Hematopoietic multipotent progenitor cell treated with erythropoietin and hydrocortisone succinate and interleukin-3 and kit ligand, for 6 days (in vitro differentiated cells): ENCODE measurements at regions not wholly inside any gene's neighbourhood (a gene's known extent, or its start where the extent isn't known, plus 50 kb on each side); places are given as distances from the start of the nearest gene placed in this dataset.

Experiments used
- DNase-seq: peaks from one replicate; pipeline ENCODE4 v3.0.0-alpha.2; 2015

DNA sequence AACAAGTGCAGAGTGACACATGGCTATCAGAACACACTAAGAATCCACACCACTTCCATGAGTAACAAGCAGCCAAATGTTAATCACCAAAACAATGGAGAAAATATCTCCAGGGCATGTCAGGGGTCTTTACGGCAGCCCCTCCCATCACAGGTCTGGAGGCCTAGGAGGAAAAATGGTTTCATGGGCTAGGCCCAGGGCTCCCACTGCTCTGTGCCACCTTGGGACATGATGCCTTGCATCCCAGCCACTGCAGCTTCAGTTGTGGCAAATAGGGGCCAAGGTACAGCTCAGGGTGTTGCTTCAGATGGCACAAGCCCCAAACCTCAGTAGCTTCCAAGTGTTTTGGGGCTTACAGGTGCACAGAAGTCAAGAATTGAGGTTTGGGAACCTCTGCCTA is 66.6 kb downstream of the NEURL3 start:
- no peak for DNase-seq

DNA sequence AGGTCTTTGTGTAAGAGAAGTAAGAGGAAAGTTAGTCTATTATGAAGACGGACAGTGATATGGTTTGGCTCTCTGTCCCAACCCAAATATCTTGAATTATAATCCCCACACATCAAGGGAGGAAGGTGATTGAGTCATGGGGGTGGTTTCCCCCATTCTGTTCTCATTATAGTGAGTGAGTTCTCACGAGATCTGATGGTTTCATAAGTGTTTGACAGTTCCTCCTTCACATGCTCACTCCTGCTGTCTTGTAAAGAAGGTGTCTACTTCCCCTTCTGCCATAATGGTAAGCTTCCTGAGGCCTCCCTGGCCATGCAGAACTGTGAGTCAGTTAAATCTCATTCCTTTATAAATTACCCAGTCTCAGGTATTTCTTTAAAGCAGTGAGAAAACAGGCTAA is 67.6 kb downstream of the NEURL3 start:
- DNase-seq = peak; percentile 5

DNA sequence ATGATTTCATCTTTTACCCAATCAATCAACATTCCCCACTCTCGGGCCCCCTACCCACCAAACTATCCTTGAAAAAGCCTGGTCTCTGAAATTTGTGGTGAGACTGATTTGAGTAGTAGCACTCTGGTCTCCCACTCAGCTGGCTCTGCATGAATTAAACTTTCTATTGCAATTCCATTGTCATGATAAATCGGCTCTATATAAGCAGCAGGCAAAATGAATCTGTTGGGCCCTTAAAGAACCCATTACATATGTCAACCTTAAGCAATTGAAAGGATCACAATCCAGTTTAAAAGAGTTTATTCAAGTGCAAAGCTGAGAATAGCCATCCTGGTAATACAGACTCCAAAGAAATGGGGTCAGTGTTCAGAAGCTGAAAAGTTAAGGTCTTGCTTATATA is 68.2 kb downstream of the NEURL3 start:
- DNase-seq = no peak

DNA sequence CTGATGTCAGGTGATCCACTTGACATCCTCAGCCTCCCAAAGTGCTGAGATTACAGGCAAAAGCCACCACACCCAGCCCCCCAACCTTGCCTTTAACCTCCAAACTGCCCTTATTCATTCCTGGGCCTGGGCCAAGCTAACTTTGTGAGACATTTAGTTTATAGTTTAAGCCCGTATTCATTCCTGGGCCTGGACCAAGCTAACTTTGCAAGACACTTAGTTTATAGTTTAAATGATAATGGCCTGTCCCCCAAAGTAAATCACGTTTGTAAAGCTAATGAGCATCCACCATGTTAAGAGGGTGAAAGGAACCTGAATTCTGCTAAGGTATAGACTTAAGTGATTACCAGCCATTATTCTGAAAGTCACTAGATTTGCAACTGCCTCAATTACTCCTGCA is 68.7 kb downstream of the NEURL3 start:
- no peak for DNase-seq

DNA sequence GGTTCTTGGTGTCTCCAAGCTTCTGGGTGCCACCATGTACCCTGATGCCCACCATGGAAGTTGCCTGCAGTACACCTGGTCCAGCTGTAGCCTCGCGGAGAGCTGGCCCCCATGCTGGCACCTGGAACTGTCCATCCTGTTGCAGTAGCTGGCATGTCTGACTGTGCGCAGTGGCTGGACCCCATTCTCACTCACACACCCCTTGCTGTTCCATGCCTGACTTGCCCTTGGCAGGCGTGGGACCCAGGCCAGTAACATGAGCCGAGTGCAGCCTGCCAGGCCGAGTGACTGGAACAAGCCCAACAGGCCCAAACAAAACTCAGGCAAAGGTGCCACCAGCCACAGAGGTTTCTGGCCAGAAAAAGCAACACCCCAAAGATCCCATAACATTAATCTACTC is 73.8 kb downstream of the NEURL3 start:
- DNase-seq = no peak

DNA sequence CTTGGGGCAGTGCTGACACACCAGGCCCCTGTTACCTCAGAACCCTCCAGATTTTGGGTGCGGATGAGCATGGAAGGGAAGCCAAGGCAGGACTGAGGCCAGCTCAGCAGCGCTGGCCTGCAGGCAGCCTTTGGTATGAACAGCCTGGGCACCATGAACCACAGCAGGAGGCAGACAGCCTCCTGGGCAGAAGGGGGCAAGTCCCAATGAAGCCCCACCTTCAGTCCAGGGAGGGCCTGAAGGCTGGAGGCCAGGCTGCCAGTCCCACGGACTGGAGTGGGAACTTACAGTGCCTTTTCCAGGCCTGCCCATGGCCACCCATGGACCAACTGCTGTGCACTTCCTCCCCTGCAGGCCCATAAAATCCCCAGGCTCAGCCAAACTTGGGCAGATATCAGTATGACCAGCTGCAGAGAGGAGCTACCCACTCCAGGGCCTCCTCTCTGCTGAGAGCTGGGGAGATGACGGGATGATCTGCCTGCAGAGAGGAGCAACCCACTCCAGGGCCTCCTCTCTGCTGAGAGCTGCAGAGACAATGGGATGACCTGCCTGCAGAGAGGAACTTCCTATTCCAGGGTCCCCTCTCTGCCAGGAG is 74.7 kb downstream of the NEURL3 start:
- DNase-seq = no peak

DNA sequence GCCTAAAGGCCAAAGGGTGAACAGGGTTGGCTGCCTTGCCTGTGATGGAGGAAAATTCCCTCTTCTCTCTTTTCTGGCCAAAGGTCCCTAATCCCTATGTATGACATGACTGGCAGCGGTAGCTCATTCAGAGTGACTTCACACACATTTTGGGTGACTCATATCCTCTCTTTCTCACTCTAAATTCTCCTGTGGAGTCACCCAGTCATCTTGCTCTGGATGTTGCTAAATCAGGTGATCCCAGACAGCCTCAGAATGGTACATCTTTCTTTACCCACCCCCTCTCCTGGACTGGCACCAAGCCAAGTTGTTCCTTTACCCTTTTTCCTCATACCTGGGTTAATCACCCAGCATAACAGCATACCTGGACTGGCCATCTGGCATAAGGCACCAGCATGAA is 77.2 kb downstream of the NEURL3 start:
- DNase-seq = no peak

DNA sequence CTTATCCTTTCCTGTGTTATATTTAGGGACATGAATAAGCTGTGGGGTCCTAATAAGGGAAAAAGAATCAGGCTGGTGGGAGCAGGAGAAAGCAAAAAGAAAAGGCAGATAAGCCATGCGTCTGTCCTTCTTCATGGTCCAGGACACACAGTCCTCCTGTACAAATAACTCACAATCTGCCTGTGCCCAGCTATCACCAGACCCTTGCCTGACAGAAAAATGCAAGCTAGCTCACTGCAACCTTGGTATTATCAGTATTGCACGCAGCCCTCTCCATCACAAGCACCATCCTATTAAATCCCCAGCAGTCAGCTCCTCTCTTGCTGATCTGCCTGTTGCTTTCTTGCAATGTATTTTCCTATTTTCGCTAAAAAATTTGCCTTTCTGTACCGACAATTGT is 78.0 kb downstream of the NEURL3 start:
- DNase-seq = no peak

DNA sequence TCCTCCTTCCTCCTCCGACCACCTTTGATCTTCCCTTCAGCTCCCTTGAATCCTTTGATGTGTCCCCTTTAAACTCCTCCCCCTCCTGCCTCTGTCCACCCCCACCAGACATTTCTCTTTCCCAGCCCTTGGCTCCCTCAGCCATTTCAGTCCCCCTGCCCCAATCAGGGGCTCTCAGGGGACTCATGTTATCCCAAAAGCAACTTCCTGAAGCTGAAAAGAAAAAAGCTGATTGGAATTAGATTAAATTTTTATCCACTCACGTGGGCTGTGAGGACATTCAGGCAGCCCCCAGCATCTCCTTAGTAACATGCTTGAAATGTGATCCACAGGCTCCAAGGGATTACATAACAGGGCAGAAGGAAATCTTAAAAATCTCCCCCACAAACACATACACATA is 81.3 kb downstream of the NEURL3 start:
- no peak for DNase-seq
